ENCODE measurements at regions not wholly inside any gene's neighbourhood (a gene's known extent, or its start where the extent isn't known, plus 50 kb on each side); places are given as distances from the start of the nearest gene placed in this dataset.

DNA sequence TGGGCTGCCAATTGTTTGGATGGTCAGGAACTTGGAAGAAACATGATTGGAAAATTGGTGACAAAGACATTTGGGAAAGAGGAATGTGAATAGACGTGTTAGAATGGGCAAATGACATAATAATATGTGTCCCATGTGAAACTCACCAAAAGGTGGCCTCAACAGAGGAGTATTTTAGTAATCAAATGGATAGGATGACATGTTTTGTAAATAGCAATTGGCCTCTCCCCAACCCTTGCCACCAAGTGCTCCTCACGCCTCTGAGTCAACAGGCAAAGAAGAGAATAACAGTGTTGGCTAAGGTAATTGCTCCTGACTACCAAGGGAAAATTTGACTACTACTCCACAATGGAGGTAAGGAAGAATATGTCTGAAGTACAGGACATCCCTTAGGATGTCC, 81.4 kb downstream of the ATXN7L3B start:
- CTCF ChIA-PET, result interaction anchor here (0.9 kb wide), 1 partner anchor 45 kb away, joined by 3 read pairs; no protein-coding TSS in a partner anchor
- intact Hi-C loops (cut with micrococcal nuclease; ENCODE audit: unreplicated experiment), result no loop called here
- TF ChIP-seq, protein P1, sequence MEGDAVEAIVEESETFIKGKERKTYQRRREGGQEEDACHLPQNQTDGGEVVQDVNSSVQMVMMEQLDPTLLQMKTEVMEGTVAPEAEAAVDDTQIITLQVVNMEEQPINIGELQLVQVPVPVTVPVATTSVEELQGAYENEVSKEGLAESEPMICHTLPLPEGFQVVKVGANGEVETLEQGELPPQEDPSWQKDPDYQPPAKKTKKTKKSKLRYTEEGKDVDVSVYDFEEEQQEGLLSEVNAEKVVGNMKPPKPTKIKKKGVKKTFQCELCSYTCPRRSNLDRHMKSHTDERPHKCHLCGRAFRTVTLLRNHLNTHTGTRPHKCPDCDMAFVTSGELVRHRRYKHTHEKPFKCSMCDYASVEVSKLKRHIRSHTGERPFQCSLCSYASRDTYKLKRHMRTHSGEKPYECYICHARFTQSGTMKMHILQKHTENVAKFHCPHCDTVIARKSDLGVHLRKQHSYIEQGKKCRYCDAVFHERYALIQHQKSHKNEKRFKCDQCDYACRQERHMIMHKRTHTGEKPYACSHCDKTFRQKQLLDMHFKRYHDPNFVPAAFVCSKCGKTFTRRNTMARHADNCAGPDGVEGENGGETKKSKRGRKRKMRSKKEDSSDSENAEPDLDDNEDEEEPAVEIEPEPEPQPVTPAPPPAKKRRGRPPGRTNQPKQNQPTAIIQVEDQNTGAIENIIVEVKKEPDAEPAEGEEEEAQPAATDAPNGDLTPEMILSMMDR (IDR thresholded peaks at IDR 0.05; ENCODE audit: unreplicated experiment), result no peak
- no peaks in the 10 kb centered on the region for H3K9me3 Mint-ChIP-seq (ENCODE audit: low read depth, unreplicated experiment)
- no peaks in the 10 kb centered on the region for H3K4me1 Mint-ChIP-seq (ENCODE audit: low read depth, unreplicated experiment)
- no peak overlapping the region for H3K27ac Mint-ChIP-seq (ENCODE audit: unreplicated experiment)
- H3K36me3 Mint-ChIP-seq (ENCODE audit: insufficient read depth, unreplicated experiment), result no peaks in the 10 kb centered on the region
- H3K27me3 Mint-ChIP-seq (ENCODE audit: unreplicated experiment), result no peaks in the 10 kb centered on the region
- no peak for DNase-seq
- no TSS peak for BruUV-seq (replicated peaks)
- H3K4me3 Mint-ChIP-seq (ENCODE audit: low read depth, unreplicated experiment), result no peak overlapping the region

DNA sequence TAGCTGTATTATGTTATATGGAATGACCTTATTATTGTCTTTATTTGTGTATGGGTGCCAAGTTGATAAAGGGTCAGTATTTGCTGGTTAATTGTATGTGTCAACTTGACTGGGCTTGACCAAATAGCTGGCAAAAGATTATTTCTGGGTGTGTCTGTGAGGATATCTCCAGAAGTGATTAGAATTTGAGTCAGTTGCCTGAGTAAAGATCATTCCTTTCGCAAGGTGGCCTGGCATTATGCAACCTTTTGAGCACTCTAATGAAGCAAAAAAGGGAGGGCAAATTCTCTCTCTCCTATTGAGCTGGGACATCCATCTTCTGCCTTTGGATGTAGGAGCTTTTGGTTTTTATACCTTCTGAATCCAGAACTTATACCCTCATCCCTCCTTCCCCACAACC, 82.2 kb downstream of the ATXN7L3B start:
- no TSS peak for BruUV-seq (replicated peaks)
- H3K4me3 Mint-ChIP-seq (ENCODE audit: low read depth, unreplicated experiment), result no peak overlapping the region
- H3K4me1 Mint-ChIP-seq (ENCODE audit: low read depth, unreplicated experiment), result no peaks in the 10 kb centered on the region
- intact Hi-C loops (cut with micrococcal nuclease; ENCODE audit: unreplicated experiment), result no loop called here
- no peak overlapping the region for H3K27ac Mint-ChIP-seq (ENCODE audit: unreplicated experiment)
- DNase-seq, result peak; percentile 22
- TF ChIP-seq, protein P1 (IDR thresholded peaks at IDR 0.05; ENCODE audit: unreplicated experiment), result no peak
- CTCF ChIA-PET, result interaction anchor here (0.6 to 1.2 kb wide), 3 partner anchors 11 to 233 kb away, joined by 3 to 4 read pairs (median 3); no protein-coding TSS in a partner anchor
- no peaks in the 10 kb centered on the region for H3K36me3 Mint-ChIP-seq (ENCODE audit: insufficient read depth, unreplicated experiment)
- H3K9me3 Mint-ChIP-seq (ENCODE audit: low read depth, unreplicated experiment), result no peaks in the 10 kb centered on the region
- H3K27me3 Mint-ChIP-seq (ENCODE audit: unreplicated experiment), result no peaks in the 10 kb centered on the region

DNA sequence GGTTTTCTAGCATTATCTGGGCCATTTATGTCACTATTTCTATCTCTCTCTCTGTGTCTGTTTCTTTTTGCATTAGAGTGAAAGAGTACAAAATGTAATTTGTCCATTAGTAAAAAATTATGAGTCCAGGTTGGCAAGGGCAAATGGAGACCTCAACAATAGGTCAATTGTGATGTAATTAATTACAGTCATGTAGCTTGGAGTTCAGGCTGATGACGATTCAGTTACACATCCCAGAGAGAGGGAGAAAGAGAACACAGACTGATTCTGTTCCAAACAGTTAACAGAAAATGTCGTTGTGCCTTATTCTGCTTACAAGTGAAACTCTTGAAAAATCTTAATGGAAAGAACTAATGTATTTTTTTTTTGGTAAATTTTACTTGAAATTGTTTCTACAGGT, 83.3 kb downstream of the ATXN7L3B start:
- intact Hi-C loops (cut with micrococcal nuclease; ENCODE audit: unreplicated experiment), result no loop called here
- Mint-ChIP-seq H3K9me3 (ENCODE audit: low read depth, unreplicated experiment) (no peaks in the 10 kb centered on the region), H3K27me3 (ENCODE audit: unreplicated experiment) (no peaks in the 10 kb centered on the region), H3K4me1 (ENCODE audit: low read depth, unreplicated experiment) (no peaks in the 10 kb centered on the region), H3K4me3 (ENCODE audit: low read depth, unreplicated experiment) (no peak overlapping the region), H3K36me3 (ENCODE audit: insufficient read depth, unreplicated experiment) (no peaks in the 10 kb centered on the region), H3K27ac (ENCODE audit: unreplicated experiment) (no peak overlapping the region)
- BruUV-seq (replicated peaks), result no TSS peak
- TF ChIP-seq, protein P1 (IDR thresholded peaks at IDR 0.05; ENCODE audit: unreplicated experiment), result no peak
- CTCF ChIA-PET, result interaction anchor here (1.2 kb wide), 1 partner anchor 12 kb away, joined by 3 read pairs; no protein-coding TSS in a partner anchor
- no peak for DNase-seq

DNA sequence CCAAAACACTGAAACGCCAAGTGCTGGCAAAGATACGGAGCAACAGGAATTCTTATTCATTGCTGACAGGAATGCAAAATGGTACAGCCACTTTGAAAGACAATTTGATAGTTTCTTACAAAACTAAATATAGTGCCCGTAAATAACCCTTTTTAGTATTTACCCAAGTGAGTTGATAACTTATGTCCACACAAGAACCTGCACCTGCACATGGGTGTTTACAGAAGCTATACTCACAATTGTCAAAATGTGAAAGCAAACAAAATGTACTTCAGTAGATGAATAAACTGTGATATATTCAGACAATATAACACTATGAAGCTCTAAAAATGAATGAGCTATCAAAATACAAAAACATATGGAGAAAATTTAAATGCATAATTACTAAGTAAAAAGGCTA, 86.6 kb downstream of the ATXN7L3B start:
- Mint-ChIP-seq H3K36me3 (ENCODE audit: insufficient read depth, unreplicated experiment) (no peaks in the 10 kb centered on the region), H3K27me3 (ENCODE audit: unreplicated experiment) (no peaks in the 10 kb centered on the region), H3K4me3 (ENCODE audit: low read depth, unreplicated experiment) (no peak overlapping the region), H3K9me3 (ENCODE audit: low read depth, unreplicated experiment) (peaks cover 2% of the 10 kb centered on the region), H3K27ac (ENCODE audit: unreplicated experiment) (no peak overlapping the region), H3K4me1 (ENCODE audit: low read depth, unreplicated experiment) (no peaks in the 10 kb centered on the region)
- no TSS peak for BruUV-seq (replicated peaks)
- DNase-seq, result no peak
- TF ChIP-seq, protein P1 (IDR thresholded peaks at IDR 0.05; ENCODE audit: unreplicated experiment), result no peak
- CTCF ChIA-PET, result interaction anchor here (0.6 kb wide), 1 partner anchor 29 kb away, joined by 3 read pairs; no protein-coding TSS in a partner anchor
- intact Hi-C loops (cut with micrococcal nuclease; ENCODE audit: unreplicated experiment), result no loop called here

Measured in Calu3 (cell line).